ENCODE measurements at regions not wholly inside any gene's neighbourhood (a gene's known extent, or its start where the extent isn't known, plus 50 kb on each side); places are given as distances from the start of the nearest gene placed in this dataset.
"Not testable (repeated sequence)": the region's sequence is repeated elsewhere in the genome, so short reads cannot be mapped to it uniquely, and the experiment has no call there.

DNA sequence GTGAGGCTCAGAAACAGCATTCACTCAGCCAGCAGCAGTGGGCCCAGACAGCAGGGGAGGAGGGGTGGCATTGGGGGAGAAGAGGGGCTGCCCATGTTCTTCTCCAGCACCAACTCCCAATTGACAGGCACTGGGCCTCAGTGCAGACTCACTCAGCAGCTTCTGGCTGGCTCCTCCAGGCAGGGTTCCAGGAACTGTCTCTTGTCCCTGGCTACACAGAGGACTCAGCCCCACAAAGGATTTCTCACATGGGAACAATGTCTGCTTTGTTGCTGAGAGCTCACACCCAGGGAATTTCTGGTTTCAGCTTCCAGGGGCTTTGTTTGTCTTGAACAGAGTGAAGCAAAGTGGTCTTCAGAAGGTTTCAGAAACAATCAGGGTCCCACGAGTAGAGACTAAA is 1536.7 kb downstream of the TSPY10 start:
- Mint-ChIP-seq H3K36me3 (ENCODE audit: insufficient read depth, unreplicated experiment) (no peaks in the 10 kb centered on the region), H3K4me1 (ENCODE audit: insufficient read depth, unreplicated experiment) (no peaks in the 10 kb centered on the region), H3K27ac (ENCODE audit: low read depth, unreplicated experiment) (no peak overlapping the region), H3K4me3 (ENCODE audit: unreplicated experiment) (no peak overlapping the region), H3K9me3 (ENCODE audit: unreplicated experiment) (no peaks in the 10 kb centered on the region), H3K27me3 (ENCODE audit: insufficient read depth, unreplicated experiment) (no peaks in the 10 kb centered on the region)
- DNase-seq (ENCODE audit: unreplicated experiment): no peak
- ChIA-PET POLR2A (no interaction called here), CTCF (no interaction called here)
- TF ChIP-seq, protein P1, sequence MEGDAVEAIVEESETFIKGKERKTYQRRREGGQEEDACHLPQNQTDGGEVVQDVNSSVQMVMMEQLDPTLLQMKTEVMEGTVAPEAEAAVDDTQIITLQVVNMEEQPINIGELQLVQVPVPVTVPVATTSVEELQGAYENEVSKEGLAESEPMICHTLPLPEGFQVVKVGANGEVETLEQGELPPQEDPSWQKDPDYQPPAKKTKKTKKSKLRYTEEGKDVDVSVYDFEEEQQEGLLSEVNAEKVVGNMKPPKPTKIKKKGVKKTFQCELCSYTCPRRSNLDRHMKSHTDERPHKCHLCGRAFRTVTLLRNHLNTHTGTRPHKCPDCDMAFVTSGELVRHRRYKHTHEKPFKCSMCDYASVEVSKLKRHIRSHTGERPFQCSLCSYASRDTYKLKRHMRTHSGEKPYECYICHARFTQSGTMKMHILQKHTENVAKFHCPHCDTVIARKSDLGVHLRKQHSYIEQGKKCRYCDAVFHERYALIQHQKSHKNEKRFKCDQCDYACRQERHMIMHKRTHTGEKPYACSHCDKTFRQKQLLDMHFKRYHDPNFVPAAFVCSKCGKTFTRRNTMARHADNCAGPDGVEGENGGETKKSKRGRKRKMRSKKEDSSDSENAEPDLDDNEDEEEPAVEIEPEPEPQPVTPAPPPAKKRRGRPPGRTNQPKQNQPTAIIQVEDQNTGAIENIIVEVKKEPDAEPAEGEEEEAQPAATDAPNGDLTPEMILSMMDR (IDR thresholded peaks at IDR 0.05; ENCODE audit: unreplicated experiment): no peak
- intact Hi-C loops (cut with micrococcal nuclease): no loop called here
- no TSS peak for BruUV-seq (replicated peaks)

GRCh38 chrY:11069271-11069670 is 1541.6 kb downstream of the TSPY10 start:
- Mint-ChIP-seq H3K4me3 (ENCODE audit: unreplicated experiment) (no peak overlapping the region), H3K9me3 (ENCODE audit: unreplicated experiment) (no peaks in the 10 kb centered on the region), H3K27ac (ENCODE audit: low read depth, unreplicated experiment) (no peak overlapping the region), H3K4me1 (ENCODE audit: insufficient read depth, unreplicated experiment) (no peaks in the 10 kb centered on the region), H3K27me3 (ENCODE audit: insufficient read depth, unreplicated experiment) (no peaks in the 10 kb centered on the region), H3K36me3 (ENCODE audit: insufficient read depth, unreplicated experiment) (no peaks in the 10 kb centered on the region)
- TF ChIP-seq, protein P1 (IDR thresholded peaks at IDR 0.05; ENCODE audit: unreplicated experiment): no peak
- no peak for DNase-seq (ENCODE audit: unreplicated experiment)
- CTCF ChIA-PET: no interaction called here
- POLR2A ChIA-PET: no interaction called here
- no TSS peak for BruUV-seq (replicated peaks)
- intact Hi-C loops (cut with micrococcal nuclease): no loop called here

DNA sequence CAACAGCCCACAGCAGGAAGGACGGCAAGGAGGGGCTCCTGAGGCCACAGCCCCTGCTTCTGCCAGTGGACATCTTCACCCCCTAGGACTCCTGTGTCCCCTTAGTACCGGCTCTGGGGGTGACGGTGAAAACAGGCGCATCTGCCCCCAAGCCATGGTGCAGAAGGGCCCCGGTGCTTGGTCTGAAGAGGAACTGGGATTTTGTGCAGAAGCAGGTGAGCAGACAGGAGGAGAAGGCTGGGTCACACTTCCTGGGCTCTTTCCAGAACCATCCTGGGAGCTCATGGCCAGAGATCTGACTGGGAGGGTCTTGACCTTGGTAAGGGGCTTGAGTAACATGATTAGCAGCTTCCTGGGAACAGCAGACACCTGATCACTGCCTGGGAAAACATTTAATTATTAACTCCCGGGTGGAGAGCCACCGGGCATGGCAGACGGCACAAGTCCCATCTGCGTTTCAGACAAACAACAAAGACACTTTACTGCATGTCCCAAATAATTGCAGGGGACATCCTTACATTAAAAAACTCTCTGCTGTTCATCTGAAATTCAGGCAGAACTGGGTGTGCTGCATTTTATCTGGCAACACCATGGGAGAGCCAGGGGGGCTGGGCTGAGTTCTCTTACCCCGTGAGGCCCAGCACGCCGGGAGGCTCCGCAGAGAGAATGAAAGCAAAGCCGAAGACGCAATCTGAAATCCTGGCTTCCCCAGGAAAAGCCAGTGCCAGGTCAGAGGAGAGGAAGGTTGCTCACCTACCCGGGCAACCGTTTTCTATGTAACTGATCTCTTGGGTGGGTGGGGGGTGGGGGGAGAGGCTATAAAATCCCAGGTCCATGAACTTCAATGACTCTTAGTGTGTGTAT is 1542.8 kb downstream of the TSPY10 start:
- ChIA-PET POLR2A (no interaction called here), CTCF (no interaction called here)
- intact Hi-C loops (cut with micrococcal nuclease): no loop called here
- TF ChIP-seq, protein P1 (IDR thresholded peaks at IDR 0.05; ENCODE audit: unreplicated experiment): no peak
- no peaks in the 10 kb centered on the region for H3K36me3 Mint-ChIP-seq (ENCODE audit: insufficient read depth, unreplicated experiment)
- no peak overlapping the region for H3K4me3 Mint-ChIP-seq (ENCODE audit: unreplicated experiment)
- BruUV-seq (replicated peaks): no TSS peak
- H3K27me3 Mint-ChIP-seq (ENCODE audit: insufficient read depth, unreplicated experiment): no peaks in the 10 kb centered on the region
- no peaks in the 10 kb centered on the region for H3K9me3 Mint-ChIP-seq (ENCODE audit: unreplicated experiment)
- no peak overlapping the region for H3K27ac Mint-ChIP-seq (ENCODE audit: low read depth, unreplicated experiment)
- H3K4me1 Mint-ChIP-seq (ENCODE audit: insufficient read depth, unreplicated experiment): no peaks in the 10 kb centered on the region
- no peak for DNase-seq (ENCODE audit: unreplicated experiment)

DNA sequence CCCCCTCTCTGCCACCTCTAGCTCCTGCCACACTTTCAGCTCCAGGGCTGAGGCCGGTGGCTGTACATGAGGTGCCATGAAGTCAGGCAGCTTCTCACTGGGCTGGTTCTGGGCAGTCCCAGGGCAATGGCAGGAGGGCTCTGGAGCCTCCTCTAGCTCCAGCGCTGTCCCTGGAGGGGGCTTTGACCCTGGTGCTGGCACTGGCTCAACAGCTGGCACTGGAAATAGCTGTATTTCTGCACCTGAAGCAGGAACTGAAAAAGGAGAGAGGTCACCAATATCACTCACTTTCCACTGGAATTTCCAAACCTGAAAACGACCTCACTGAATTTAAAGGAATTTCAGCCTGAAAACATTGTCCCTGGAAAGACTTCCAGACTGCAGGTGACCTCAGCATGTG is 1558.1 kb downstream of the TSPY10 start:
- H3K4me3 Mint-ChIP-seq (ENCODE audit: unreplicated experiment); H3K4me1 Mint-ChIP-seq (ENCODE audit: insufficient read depth, unreplicated experiment); BruUV-seq (replicated peaks); H3K27ac Mint-ChIP-seq (ENCODE audit: low read depth, unreplicated experiment); H3K9me3 Mint-ChIP-seq (ENCODE audit: unreplicated experiment); H3K27me3 Mint-ChIP-seq (ENCODE audit: insufficient read depth, unreplicated experiment); H3K36me3 Mint-ChIP-seq (ENCODE audit: insufficient read depth, unreplicated experiment); intact Hi-C loops (cut with micrococcal nuclease); POLR2A ChIA-PET; DNase-seq (ENCODE audit: unreplicated experiment); CTCF ChIA-PET: not testable (repeated sequence)

DNA sequence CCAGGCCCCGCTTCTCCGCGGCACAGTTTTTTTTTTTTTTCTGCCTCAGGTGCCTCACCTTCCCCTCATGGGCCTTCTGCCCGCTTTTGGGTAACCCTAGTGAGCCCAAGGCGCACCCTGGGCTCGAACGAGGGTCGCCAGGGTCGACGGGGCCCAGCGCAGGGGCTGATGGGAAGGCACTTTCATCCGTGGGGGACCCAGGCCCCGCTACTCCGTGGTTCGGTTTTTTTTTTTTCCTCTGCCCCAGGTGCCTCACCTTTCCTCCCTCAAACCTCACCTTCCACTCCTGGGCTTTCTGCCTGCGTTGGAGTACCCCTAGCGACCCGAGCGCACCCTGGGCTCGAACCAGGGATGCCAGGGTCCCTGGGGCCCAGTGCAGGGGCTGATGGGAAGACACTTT is 1569.8 kb downstream of the TSPY10 start:
- H3K27me3 Mint-ChIP-seq (ENCODE audit: insufficient read depth, unreplicated experiment); H3K9me3 Mint-ChIP-seq (ENCODE audit: unreplicated experiment); DNase-seq (ENCODE audit: unreplicated experiment); H3K4me3 Mint-ChIP-seq (ENCODE audit: unreplicated experiment); POLR2A ChIA-PET; H3K27ac Mint-ChIP-seq (ENCODE audit: low read depth, unreplicated experiment); H3K4me1 Mint-ChIP-seq (ENCODE audit: insufficient read depth, unreplicated experiment); BruUV-seq (replicated peaks); H3K36me3 Mint-ChIP-seq (ENCODE audit: insufficient read depth, unreplicated experiment); CTCF ChIA-PET; intact Hi-C loops (cut with micrococcal nuclease): not testable (repeated sequence)

DNA sequence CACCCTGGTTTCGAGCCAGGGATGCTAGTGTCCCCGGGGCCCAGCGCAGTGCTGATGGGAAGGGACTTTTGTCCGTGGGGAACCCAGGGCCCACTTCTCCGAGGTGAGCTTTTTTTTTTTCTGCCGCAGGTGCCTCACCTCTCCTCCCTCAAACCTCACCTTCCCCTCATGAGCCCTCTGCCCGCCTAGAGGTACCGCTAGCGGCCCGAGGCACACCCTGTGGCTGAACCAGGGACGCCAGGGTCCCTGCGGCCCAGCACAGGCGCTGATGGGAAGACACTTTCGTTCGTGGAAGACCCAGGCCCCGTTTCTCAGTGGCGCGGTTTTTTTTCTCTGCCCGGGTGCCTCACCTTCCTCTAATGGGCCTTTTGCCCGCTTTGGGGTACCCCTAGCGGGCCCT is 1570.7 kb downstream of the TSPY10 start:
- CTCF ChIA-PET; POLR2A ChIA-PET; intact Hi-C loops (cut with micrococcal nuclease): not testable (repeated sequence)

More for the DNA sequence above, 1570.7 kb downstream of the TSPY10 start:
- H3K27ac Mint-ChIP-seq (ENCODE audit: low read depth, unreplicated experiment); DNase-seq (ENCODE audit: unreplicated experiment); H3K4me3 Mint-ChIP-seq (ENCODE audit: unreplicated experiment); BruUV-seq (replicated peaks); H3K4me1 Mint-ChIP-seq (ENCODE audit: insufficient read depth, unreplicated experiment); H3K27me3 Mint-ChIP-seq (ENCODE audit: insufficient read depth, unreplicated experiment); H3K36me3 Mint-ChIP-seq (ENCODE audit: insufficient read depth, unreplicated experiment); H3K9me3 Mint-ChIP-seq (ENCODE audit: unreplicated experiment): not testable (repeated sequence)

Measured in MCF 10A (cell line).